H9 (cell line): ENCODE measurements at regions not wholly inside any gene's neighbourhood (a gene's known extent, or its start where the extent isn't known, plus 50 kb on each side); places are given as distances from the start of the nearest gene placed in this dataset.

Experiments used
- DNase-seq: peaks from one replicate; pipeline ENCODE4 v3.0.0-alpha.2; 2017
- H2AFZ ChIP-seq: one replicate; pipeline ENCODE4 v1.6.1; 2013; ENCODE audit warnings: mild to moderate bottlenecking, low read length, control low read depth, moderate library complexity
- H2AK5ac ChIP-seq: 2 replicates; pipeline ENCODE4 v1.6.1; 2013; ENCODE audit warnings: low read length, control low read depth, mixed read lengths; ENCODE audit not compliant: insufficient read length
- H2BK120ac ChIP-seq: one replicate; pipeline ENCODE4 v1.6.1; 2013; ENCODE audit warnings: low read depth, mild to moderate bottlenecking, low read length, control low read depth, inconsistent platforms; ENCODE audit not compliant: poor library complexity, severe bottlenecking
- H2BK12ac ChIP-seq: 2 replicates; pipeline ENCODE4 v1.6.1; 2013; ENCODE audit warnings: low read length, control low read depth, mixed read lengths, low read depth; ENCODE audit not compliant: insufficient read length
- H2BK15ac ChIP-seq: 2 replicates; pipeline ENCODE4 v1.6.1; 2013; ENCODE audit warnings: low read depth, low read length, control low read depth
- H2BK20ac ChIP-seq: one replicate; pipeline ENCODE4 v1.6.1; 2013; ENCODE audit warnings: low read depth, mild to moderate bottlenecking, low read length, control low read depth, inconsistent platforms; ENCODE audit not compliant: poor library complexity, severe bottlenecking
- H2BK5ac ChIP-seq: 2 replicates; pipeline ENCODE4 v1.6.1; 2013; ENCODE audit warnings: low read length, control low read depth, mixed read lengths; ENCODE audit not compliant: insufficient read length
- H3K14ac ChIP-seq: 2 replicates; pipeline ENCODE4 v1.6.1; 2013; ENCODE audit warnings: low read length, control low read depth; ENCODE audit not compliant: insufficient read depth
- H3K18ac ChIP-seq: 2 replicates; pipeline ENCODE4 v1.6.1; 2013; ENCODE audit warnings: low read depth, mild to moderate bottlenecking, mixed read lengths, low read length, control low read depth; ENCODE audit not compliant: insufficient read length
- H3K23ac ChIP-seq: 2 replicates; pipeline ENCODE4 v1.6.1; 2013; ENCODE audit warnings: low read length, control low read depth, mixed read lengths, low read depth; ENCODE audit not compliant: insufficient read length
- H3K23me2 ChIP-seq: 2 replicates; pipeline ENCODE4 v1.6.1; 2013; ENCODE audit warnings: low read depth, mild to moderate bottlenecking, mixed read lengths, low read length, control low read depth; ENCODE audit not compliant: insufficient read length, poor library complexity, severe bottlenecking
- H3K27ac ChIP-seq: 2 replicates; pipeline ENCODE4 v1.5.1; 2013; ENCODE audit warnings: low read length, control low read depth, mixed read lengths, low read depth; ENCODE audit not compliant: insufficient read length
- H3K27me3 ChIP-seq: 2 replicates; pipeline ENCODE4 v1.6.1; 2013; ENCODE audit warnings: low read length, control low read depth, inconsistent platforms; ENCODE audit not compliant: insufficient read depth
- H3K4ac ChIP-seq: 2 replicates; pipeline ENCODE4 v1.6.1; 2013; ENCODE audit warnings: low read depth, mild to moderate bottlenecking, control low read depth, inconsistent platforms, low read length, moderate library complexity
- H3K4me1 ChIP-seq: 2 replicates; pipeline ENCODE4 v1.6.1; 2013; ENCODE audit warnings: low read length, control low read depth, inconsistent platforms; ENCODE audit not compliant: insufficient read depth
- H3K4me2 ChIP-seq: 2 replicates; pipeline ENCODE4 v1.6.1; 2013; ENCODE audit warnings: low read length, control low read depth, mixed read lengths; ENCODE audit not compliant: insufficient read length, insufficient read depth
- H3K56ac ChIP-seq: 2 replicates; pipeline ENCODE4 v1.6.1; 2013; ENCODE audit warnings: low read depth, mild to moderate bottlenecking, mixed read lengths, low read length, control low read depth; ENCODE audit not compliant: insufficient read length
- H3K79me1 ChIP-seq: 2 replicates; pipeline ENCODE4 v1.6.1; 2013; ENCODE audit warnings: low read depth, mild to moderate bottlenecking, moderate library complexity, low read length, control low read depth, inconsistent platforms; ENCODE audit not compliant: insufficient read depth, poor library complexity, severe bottlenecking
- H3K79me2 ChIP-seq: 2 replicates; pipeline ENCODE4 v1.6.1; 2013; ENCODE audit warnings: low read length, control low read depth, inconsistent platforms; ENCODE audit not compliant: insufficient read depth
- H3K9ac ChIP-seq: 2 replicates; pipeline ENCODE4 v1.6.1; 2013; ENCODE audit warnings: low read length, control low read depth, mixed read lengths; ENCODE audit not compliant: insufficient read length; ENCODE audit errors: extremely low read depth
- H3K9me3 ChIP-seq: one replicate; pipeline ENCODE4 v1.6.1; 2013; ENCODE audit warnings: low read depth, low read length, inconsistent platforms; ENCODE audit not compliant: control insufficient read depth
- H3T11ph ChIP-seq: one replicate; pipeline ENCODE4 v1.6.1; 2013; ENCODE audit warnings: mild to moderate bottlenecking, low read length, control low read depth, inconsistent platforms
- H4K20me1 ChIP-seq: one replicate; pipeline ENCODE4 v1.6.1; 2013; ENCODE audit not compliant: control insufficient read depth, insufficient read length, insufficient read depth
- H4K5ac ChIP-seq: 2 replicates; pipeline ENCODE4 v1.6.1; 2013; ENCODE audit warnings: low read depth, mild to moderate bottlenecking, mixed read lengths, low read length, control low read depth; ENCODE audit not compliant: insufficient read length
- H4K8ac ChIP-seq: replicated peaks from 2 replicates; pipeline ENCODE4 v1.6.1; 2013; ENCODE audit warnings: low read length, control low read depth, mixed read lengths, low read depth; ENCODE audit not compliant: insufficient read length
- H4K91ac ChIP-seq: 2 replicates; pipeline ENCODE4 v1.6.1; 2013; ENCODE audit warnings: low read depth, mild to moderate bottlenecking, moderate library complexity, mixed read lengths, low read length, control low read depth; ENCODE audit not compliant: insufficient read length
- H3K27ac Mint-ChIP-seq, 3 experiments: 2 replicates in 2 of 3; 3 replicates in 1 of 3; pipeline ENCODE4 v1.8.0; 2020 to 2021; ENCODE audit warnings: mixed read lengths in 3 of 3, mild to moderate bottlenecking in 1 of 3, moderate library complexity in 1 of 3
- H3K27me3 Mint-ChIP-seq: 2 replicates; pipeline ENCODE4 v1.8.0; 2021; ENCODE audit warnings: low read depth, mild to moderate bottlenecking, moderate library complexity, mixed read lengths
- H3K36me3 Mint-ChIP-seq, 3 experiments: 2 replicates in 2 of 3; 3 replicates in 1 of 3; pipeline ENCODE4 v1.8.0; 2020 to 2021; ENCODE audit warnings: low read depth in 3 of 3, mixed read lengths in 3 of 3; ENCODE audit not compliant: insufficient read depth in 1 of 3
- H3K4me1 Mint-ChIP-seq, 2 experiments: 2 replicates each; pipeline ENCODE4 v1.8.0; 2020; ENCODE audit warnings: mixed read lengths in 2 of 2
- H3K4me3 Mint-ChIP-seq, 2 experiments: 2 replicates in 1 of 2; 3 replicates in 1 of 2; pipeline ENCODE4 v1.8.0; 2020 to 2021; ENCODE audit warnings: mild to moderate bottlenecking in 2 of 2, mixed read lengths in 2 of 2, moderate library complexity in 1 of 2
- H3K9me3 Mint-ChIP-seq, 2 experiments: 2 replicates in 1 of 2; 3 replicates in 1 of 2; pipeline ENCODE4 v1.8.0; 2020; ENCODE audit warnings: mild to moderate bottlenecking in 2 of 2, mixed read lengths in 2 of 2, moderate library complexity in 1 of 2
- CTCF ChIP-seq: fragments of 200-600 bp; sonication (generic); conservative IDR thresholded peaks from 3 replicates; pipeline ENCODE4 v1.8.0; 2021; ENCODE audit warnings: antibody characterized with exemption, mild to moderate bottlenecking
- WGBS: extraction: QIAGEN DNeasy Blood & Tissue Kit; methylation state at CpG from one replicate; pipeline ENCODE4 v1.1.7; 2013; ENCODE audit warnings: missing lambda C conversion rate, low lambda C conversion rate, mixed read lengths; ENCODE audit not compliant: insufficient read length; ENCODE audit errors: extremely low coverage; 5-methylcytosine and 5-hydroxymethylcytosine counted together

- no peak overlapping the region for H4K5ac ChIP-seq
- no peak for TF ChIP-seq CTCF
These were observed 164.9 kb downstream of the CDH26 start for GRCh38 chr20:60123096-60123495.

More at GRCh38 chr20:60123096-60123495, 164.9 kb downstream of the CDH26 start:
- H3K4ac ChIP-seq, result no peak overlapping the region
- no peak overlapping the region for H2BK12ac ChIP-seq
- H3K79me2 ChIP-seq, result no peaks in the 10 kb centered on the region
- H3K27ac ChIP-seq, result no peak overlapping the region
- Mint-ChIP-seq H3K4me1 (no peaks in the 10 kb centered on the region), H3K27ac (no peak overlapping the region), H3K9me3 (no peaks in the 10 kb centered on the region), H3K36me3 (no peaks in the 10 kb centered on the region), H3K27me3 (peaks cover 56% of the 10 kb centered on the region), H3K4me3 (no peak overlapping the region)
- H3K9ac ChIP-seq, result no peak overlapping the region
- no peaks in the 10 kb centered on the region for H3K23me2 ChIP-seq
- no peak overlapping the region for H2BK15ac ChIP-seq
- no peak overlapping the region for H2BK5ac ChIP-seq
- no CpG with 5 or more reads among the region's 8 CpGs for WGBS
- no peak overlapping the region for H3K56ac ChIP-seq
- no peak for DNase-seq
- no peak overlapping the region for H3K18ac ChIP-seq
- no peak overlapping the region for H4K8ac ChIP-seq
- H3K79me1 ChIP-seq, result no peaks in the 10 kb centered on the region
- H4K20me1 ChIP-seq, result no peaks in the 10 kb centered on the region
- no peak overlapping the region for H4K91ac ChIP-seq
- H3K14ac ChIP-seq, result no peak overlapping the region
- H3T11ph ChIP-seq, result no peak overlapping the region
- no peaks in the 10 kb centered on the region for H3K9me3 ChIP-seq
- no peaks in the 10 kb centered on the region; the same call in 1 of the 2 replicates for H3K27me3 ChIP-seq
- H2BK20ac ChIP-seq, result no peak overlapping the region
- H3K4me2 ChIP-seq, result no peak overlapping the region
- H2AFZ ChIP-seq, result no peak overlapping the region
- no peak overlapping the region for H3K23ac ChIP-seq
- no peak overlapping the region for H2AK5ac ChIP-seq
- no peaks in the 10 kb centered on the region for H3K4me1 ChIP-seq
- H2BK120ac ChIP-seq, result no peak overlapping the region
